Thyroid gland (tissue), 4 donors: ENCODE measurements at regions not wholly inside any gene's neighbourhood (a gene's known extent, or its start where the extent isn't known, plus 50 kb on each side); places are given as distances from the start of the nearest gene placed in this dataset.

Experiments
- POLR2A ChIP-seq, 2 donors: fragments of 450-650 bp; IDR thresholded peaks; one replicate each; pipeline ENCODE4 v1.6.1; 2017; ENCODE audit warnings: antibody characterized with exemption in 2 of 2, mild to moderate bottlenecking in 2 of 2, moderate library complexity in 1 of 2
- TF ChIP-seq, protein P1 (sequence below), 6 experiments: fragments of 200-600 bp in 3 of 6; fragments of 450-650 bp in 3 of 6; sonication (generic) in 3 of 6; IDR thresholded peaks; one replicate each; pipeline ENCODE4 v1.5.1; 2016 to 2019; ENCODE audit warnings: antibody characterized with exemption in 6 of 6, mild to moderate bottlenecking in 2 of 6, inconsistent platforms in 1 of 6, moderate library complexity in 1 of 6

DNA sequence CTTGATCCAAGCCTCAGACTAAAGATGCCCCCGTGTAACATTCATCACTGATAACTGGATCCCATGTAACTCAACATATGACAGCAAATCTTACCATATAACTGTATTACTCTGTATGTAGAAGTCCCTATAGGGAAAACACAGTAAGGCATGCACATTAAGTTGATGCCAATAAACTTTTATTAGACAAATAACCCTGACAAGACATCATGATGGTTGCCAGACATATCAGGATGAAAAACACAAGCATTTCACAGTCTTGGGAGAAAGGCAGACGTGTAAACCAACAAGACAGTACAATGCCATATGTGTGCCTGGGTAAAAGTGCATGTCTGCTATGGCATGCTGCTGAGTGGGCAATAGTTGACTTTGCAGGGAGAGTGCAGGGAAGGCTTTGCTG lies 142.2 kb downstream of the HERPUD2 start:
- TF ChIP-seq, protein P1, sequence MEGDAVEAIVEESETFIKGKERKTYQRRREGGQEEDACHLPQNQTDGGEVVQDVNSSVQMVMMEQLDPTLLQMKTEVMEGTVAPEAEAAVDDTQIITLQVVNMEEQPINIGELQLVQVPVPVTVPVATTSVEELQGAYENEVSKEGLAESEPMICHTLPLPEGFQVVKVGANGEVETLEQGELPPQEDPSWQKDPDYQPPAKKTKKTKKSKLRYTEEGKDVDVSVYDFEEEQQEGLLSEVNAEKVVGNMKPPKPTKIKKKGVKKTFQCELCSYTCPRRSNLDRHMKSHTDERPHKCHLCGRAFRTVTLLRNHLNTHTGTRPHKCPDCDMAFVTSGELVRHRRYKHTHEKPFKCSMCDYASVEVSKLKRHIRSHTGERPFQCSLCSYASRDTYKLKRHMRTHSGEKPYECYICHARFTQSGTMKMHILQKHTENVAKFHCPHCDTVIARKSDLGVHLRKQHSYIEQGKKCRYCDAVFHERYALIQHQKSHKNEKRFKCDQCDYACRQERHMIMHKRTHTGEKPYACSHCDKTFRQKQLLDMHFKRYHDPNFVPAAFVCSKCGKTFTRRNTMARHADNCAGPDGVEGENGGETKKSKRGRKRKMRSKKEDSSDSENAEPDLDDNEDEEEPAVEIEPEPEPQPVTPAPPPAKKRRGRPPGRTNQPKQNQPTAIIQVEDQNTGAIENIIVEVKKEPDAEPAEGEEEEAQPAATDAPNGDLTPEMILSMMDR (IDR thresholded peaks at IDR 0.05) = no peak
- no peak for TF ChIP-seq POLR2A (IDR thresholded peaks at IDR 0.05)
